Caco-2 (cell line): ENCODE measurements at regions not wholly inside any gene's neighbourhood (a gene's known extent, or its start where the extent isn't known, plus 50 kb on each side); places are given as distances from the start of the nearest gene placed in this dataset.

Source experiments
- BruUV-seq: library from RNA; stranded (reverse); fragments of 400-500 nt; replicated peaks from 2 replicates; lab custom pipeline; 2021; lab: Mats Ljungman, UMichigan
- CTCF ChIA-PET: fragments of 300-600 bp; sonication (Branson Sonifier 250); formaldehyde crosslinking; loops from one replicate; lab custom pipeline; 2022; ENCODE audit warnings: antibody characterized with exemption; lab: Charles Lee
- POLR2A ChIA-PET: fragments of 300-600 bp; sonication (Branson Sonifier 250); formaldehyde crosslinking; loops from one replicate; lab custom pipeline; 2022; ENCODE audit warnings: antibody characterized with exemption; lab: Charles Lee
- DNase-seq, 2 experiments: peaks; one replicate each; pipeline versions ENCODE4 v3.0.0 to v3.0.0-alpha.2; 2020 to 2022
- H3K27me3 ChIP-seq: replicated peaks from 2 replicates; pipeline ENCODE4 v1.6.0; 2011; ENCODE audit warnings: low read length; ENCODE audit not compliant: control insufficient read depth, insufficient read depth
- H3K36me3 ChIP-seq: 2 replicates; pipeline ENCODE4 v1.5.1; 2011; ENCODE audit warnings: low read length; ENCODE audit not compliant: control insufficient read depth, insufficient read depth
- H3K4me1 ChIP-seq: fragments of 250-450 bp; sonication (Bioruptor Pico); 2 replicates; pipeline ENCODE4 v1.5.1; 2020; ENCODE audit warnings: mild to moderate bottlenecking
- H3K4me3 ChIP-seq: 2 replicates; pipeline ENCODE4 v1.5.1; 2011; ENCODE audit warnings: low read depth, mild to moderate bottlenecking, control low read depth, low read length
- H3K9me3 ChIP-seq: fragments of 250-450 bp; sonication (Bioruptor Pico); 2 replicates; pipeline ENCODE4 v1.5.1; 2020; ENCODE audit warnings: mild to moderate bottlenecking, moderate library complexity
- H3K27ac Mint-ChIP-seq: one replicate; pipeline ENCODE4 v1.8.0; 2022; ENCODE audit warnings: mixed read lengths; ENCODE audit not compliant: unreplicated experiment
- H3K27me3 Mint-ChIP-seq: one replicate; pipeline ENCODE4 v1.8.0; 2022; ENCODE audit warnings: mixed read lengths; ENCODE audit not compliant: insufficient read depth, unreplicated experiment
- H3K36me3 Mint-ChIP-seq: one replicate; pipeline ENCODE4 v1.8.0; 2022; ENCODE audit warnings: mild to moderate bottlenecking, mixed read lengths; ENCODE audit not compliant: insufficient read depth, unreplicated experiment
- H3K4me1 Mint-ChIP-seq: one replicate; pipeline ENCODE4 v1.8.0; 2022; ENCODE audit warnings: low read depth, mixed read lengths; ENCODE audit not compliant: unreplicated experiment
- H3K4me3 Mint-ChIP-seq: one replicate; pipeline ENCODE4 v1.8.0; 2022; ENCODE audit warnings: mild to moderate bottlenecking, moderate library complexity, mixed read lengths; ENCODE audit not compliant: unreplicated experiment
- H3K9me3 Mint-ChIP-seq: one replicate; pipeline ENCODE4 v1.8.0; 2022; ENCODE audit warnings: mixed read lengths; ENCODE audit not compliant: unreplicated experiment
- intact Hi-C: fragments of 100-400 bp; cut with micrococcal nuclease; formaldehyde crosslinking; loops from one replicate; pipeline ENCODE4 v1.10.0; 2022; ENCODE audit not compliant: unreplicated experiment
- TF ChIP-seq, protein P1 (sequence below), 2 experiments: fragments of 200-600 bp in 1 of 2; IDR thresholded peaks; 1 replicate in 1 of 2; 2 replicates in 1 of 2; pipeline versions ENCODE4 v1.5.1 to v1.8.0; 2011 to 2022; ENCODE audit warnings: antibody characterized with exemption in 1 of 2, control low read depth in 1 of 2, inconsistent platforms in 1 of 2, low read depth in 1 of 2, low read length in 1 of 2, mild to moderate bottlenecking in 1 of 2, moderate library complexity in 1 of 2; ENCODE audit not compliant: insufficient read depth in 1 of 2, severe bottlenecking in 1 of 2, unreplicated experiment in 1 of 2

DNA sequence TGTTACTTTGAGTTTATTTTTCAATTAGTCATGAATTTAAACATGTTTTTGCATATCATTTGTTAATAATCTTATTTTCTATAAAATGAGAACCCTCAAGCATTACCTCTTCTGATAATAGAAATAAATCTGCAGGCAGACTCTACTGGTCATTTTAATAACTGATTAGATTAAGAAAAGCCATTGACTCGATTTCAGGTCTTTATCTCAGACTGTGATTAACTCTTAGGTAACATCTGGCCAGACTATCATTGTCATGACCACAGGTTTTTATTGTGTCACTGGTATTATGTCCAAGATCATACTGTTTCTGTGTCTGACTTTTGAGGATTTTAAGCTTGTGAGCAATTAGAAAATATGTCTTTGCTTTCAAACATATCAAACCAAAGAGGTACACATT is 83.6 kb upstream of the SLC13A1 start:
- Mint-ChIP-seq H3K9me3 (no peaks in the 10 kb centered on the region), H3K27ac (no peak overlapping the region), H3K4me1 (no peaks in the 10 kb centered on the region), H3K4me3 (no peak overlapping the region), H3K36me3 (no peaks in the 10 kb centered on the region), H3K27me3 (no peaks in the 10 kb centered on the region)
- POLR2A ChIA-PET: no interaction called here
- intact Hi-C loops: no loop called here
- TF ChIP-seq, protein P1, sequence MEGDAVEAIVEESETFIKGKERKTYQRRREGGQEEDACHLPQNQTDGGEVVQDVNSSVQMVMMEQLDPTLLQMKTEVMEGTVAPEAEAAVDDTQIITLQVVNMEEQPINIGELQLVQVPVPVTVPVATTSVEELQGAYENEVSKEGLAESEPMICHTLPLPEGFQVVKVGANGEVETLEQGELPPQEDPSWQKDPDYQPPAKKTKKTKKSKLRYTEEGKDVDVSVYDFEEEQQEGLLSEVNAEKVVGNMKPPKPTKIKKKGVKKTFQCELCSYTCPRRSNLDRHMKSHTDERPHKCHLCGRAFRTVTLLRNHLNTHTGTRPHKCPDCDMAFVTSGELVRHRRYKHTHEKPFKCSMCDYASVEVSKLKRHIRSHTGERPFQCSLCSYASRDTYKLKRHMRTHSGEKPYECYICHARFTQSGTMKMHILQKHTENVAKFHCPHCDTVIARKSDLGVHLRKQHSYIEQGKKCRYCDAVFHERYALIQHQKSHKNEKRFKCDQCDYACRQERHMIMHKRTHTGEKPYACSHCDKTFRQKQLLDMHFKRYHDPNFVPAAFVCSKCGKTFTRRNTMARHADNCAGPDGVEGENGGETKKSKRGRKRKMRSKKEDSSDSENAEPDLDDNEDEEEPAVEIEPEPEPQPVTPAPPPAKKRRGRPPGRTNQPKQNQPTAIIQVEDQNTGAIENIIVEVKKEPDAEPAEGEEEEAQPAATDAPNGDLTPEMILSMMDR (IDR thresholded peaks at IDR 0.05; ENCODE audit: insufficient read depth in 1 of 2, low read depth in 1 of 2, low read length in 1 of 2, severe bottlenecking in 1 of 2, unreplicated experiment in 1 of 2): no peak
- BruUV-seq: no TSS peak
- Histone ChIP-seq H3K4me1 (no peaks in the 10 kb centered on the region; the same call in 1 of the 2 replicates), H3K4me3 (no peak overlapping the region), H3K9me3 (no peaks in the 10 kb centered on the region), H3K36me3 (no peaks in the 10 kb centered on the region), H3K27me3 (no peaks in the 10 kb centered on the region)
- CTCF ChIA-PET: no interaction called here
- DNase-seq: no peak

DNA sequence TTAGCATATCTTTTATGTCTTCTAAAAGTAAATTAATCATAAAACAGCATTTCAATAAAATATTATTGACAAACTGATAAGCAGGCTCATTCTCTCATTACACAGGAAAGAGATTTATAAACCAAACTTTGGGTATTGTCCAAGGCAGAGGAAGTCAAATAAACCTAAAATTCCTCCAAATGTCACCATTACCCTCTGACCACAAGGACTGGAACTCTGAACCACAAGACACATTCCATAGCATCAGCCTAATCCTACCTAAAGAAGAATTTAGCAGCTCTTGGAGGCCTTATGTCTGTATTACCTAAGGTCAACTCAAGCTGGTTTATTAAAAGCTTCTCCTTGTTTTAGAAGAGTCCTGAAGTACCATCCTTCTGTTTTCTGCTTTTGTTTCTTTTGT is 82.4 kb upstream of the SLC13A1 start:
- H3K36me3 Mint-ChIP-seq: no peaks in the 10 kb centered on the region

DNA sequence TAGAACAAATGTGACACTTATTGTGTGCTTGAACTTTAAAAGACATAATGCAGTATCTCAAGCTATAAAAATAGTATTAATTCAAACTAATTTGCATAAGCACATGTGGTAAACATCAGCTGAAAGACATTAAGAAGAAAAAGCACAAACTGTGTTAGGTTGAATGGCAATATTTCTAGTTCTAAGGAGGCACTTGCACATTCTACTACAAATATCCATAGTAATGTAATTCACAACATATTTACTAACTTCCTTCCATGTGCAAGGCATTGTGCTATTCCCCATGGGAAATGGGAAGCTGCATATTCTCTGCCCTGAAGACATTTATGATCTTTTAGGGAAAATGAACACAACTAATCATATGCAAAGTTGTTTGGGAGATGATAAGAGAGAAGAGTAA is 80.2 kb upstream of the SLC13A1 start:
- Mint-ChIP-seq H3K27ac (no peak overlapping the region), H3K9me3 (no peaks in the 10 kb centered on the region), H3K4me3 (no peak overlapping the region), H3K27me3 (no peaks in the 10 kb centered on the region), H3K4me1 (no peaks in the 10 kb centered on the region), H3K36me3 (no peaks in the 10 kb centered on the region)
- no peak for DNase-seq
- H3K4me1 ChIP-seq: no peaks in the 10 kb centered on the region; the same call in 1 of the 2 replicates
- no peak overlapping the region for H3K4me3 ChIP-seq
- H3K36me3 ChIP-seq: no peaks in the 10 kb centered on the region
- TF ChIP-seq, protein P1 (IDR thresholded peaks at IDR 0.05; ENCODE audit: insufficient read depth in 1 of 2, low read depth in 1 of 2, low read length in 1 of 2, severe bottlenecking in 1 of 2, unreplicated experiment in 1 of 2): no peak
- CTCF ChIA-PET: no interaction called here
- POLR2A ChIA-PET: no interaction called here
- intact Hi-C loops: no loop called here
- BruUV-seq: no TSS peak
- no peaks in the 10 kb centered on the region for H3K9me3 ChIP-seq
- no peaks in the 10 kb centered on the region for H3K27me3 ChIP-seq

More for the DNA sequence above, 82.4 kb upstream of the SLC13A1 start:
- BruUV-seq: no TSS peak
- no peak overlapping the region for H3K27ac Mint-ChIP-seq
- H3K4me1 Mint-ChIP-seq: no peaks in the 10 kb centered on the region
- no peaks in the 10 kb centered on the region for H3K27me3 ChIP-seq
- no peaks in the 10 kb centered on the region for H3K9me3 ChIP-seq
- ChIA-PET POLR2A (no interaction called here), CTCF (no interaction called here)
- H3K4me3 Mint-ChIP-seq: no peak overlapping the region
- intact Hi-C loops: loop anchor here (1.0 kb wide), 1 partner anchor 39 kb away; no protein-coding TSS in a partner anchor
- peak in 1 of 2 experiments; percentile 10 for DNase-seq
- no peaks in the 10 kb centered on the region for H3K9me3 Mint-ChIP-seq
- no peaks in the 10 kb centered on the region for H3K27me3 Mint-ChIP-seq
- no peaks in the 10 kb centered on the region; the same call in 1 of the 2 replicates for H3K4me1 ChIP-seq
- H3K36me3 ChIP-seq: no peaks in the 10 kb centered on the region
- TF ChIP-seq, protein P1 (IDR thresholded peaks at IDR 0.05; ENCODE audit: insufficient read depth in 1 of 2, low read depth in 1 of 2, low read length in 1 of 2, severe bottlenecking in 1 of 2, unreplicated experiment in 1 of 2): no peak
- H3K4me3 ChIP-seq: no peak overlapping the region
